Endothelial cell of umbilical vein (primary cell): ENCODE measurements at regions not wholly inside any gene's neighbourhood (a gene's known extent, or its start where the extent isn't known, plus 50 kb on each side); places are given as distances from the start of the nearest gene placed in this dataset.

Experiments used
- BruUV-seq: library from RNA; stranded (reverse); fragments of 400-500 nt; replicated peaks from 2 replicates; lab custom pipeline; 2021; lab: Mats Ljungman, UMichigan
- CTCF ChIA-PET: fragments of 300-600, 350-600 bp; sonication (Branson Sonifier 250); formaldehyde crosslinking; loops from one replicate; lab custom pipeline; 2021; ENCODE audit warnings: antibody characterized with exemption, inconsistent platforms; lab: Charles Lee
- POLR2A ChIA-PET: fragments of 300-600, 350-600 bp; sonication (Branson Sonifier 250); formaldehyde crosslinking; loops from one replicate; lab custom pipeline; 2021; ENCODE audit warnings: antibody characterized with exemption, inconsistent platforms; lab: Charles Lee
- DNase-seq: peaks from one replicate; pipeline ENCODE4 v3.0.0-alpha.2; 2011; ENCODE audit warnings: low read depth, low spot score
- FAIRE-seq: peaks from 2 replicates; lab custom pipeline; 2011; peaks lifted over from hg19 to GRCh38; lab: Jason Lieb, UNC
- H2AFZ ChIP-seq: 2 replicates; pipeline ENCODE4 v1.6.0; 2012; ENCODE audit warnings: low read depth, low read length, control low read depth, inconsistent platforms
- H3K27ac ChIP-seq: 2 replicates; pipeline ENCODE4 v1.5.1; 2011; ENCODE audit warnings: low read depth, mild to moderate bottlenecking, control low read depth, low read length, moderate library complexity; ENCODE audit not compliant: insufficient read depth
- H3K27me3 ChIP-seq, 2 experiments: 2 replicates each; pipeline versions ENCODE4 v1.6.0 to v1.6.1; 2011; ENCODE audit warnings: low read length in 2 of 2, mixed read lengths in 1 of 2; ENCODE audit not compliant: control insufficient read depth in 2 of 2, insufficient read depth in 2 of 2
- H3K36me3 ChIP-seq, 2 experiments: 2 replicates in 1 of 2; 3 replicates in 1 of 2; pipeline ENCODE4 v1.5.1; 2011; ENCODE audit warnings: low read length in 2 of 2, mild to moderate bottlenecking in 1 of 2, moderate library complexity in 1 of 2; ENCODE audit not compliant: control insufficient read depth in 2 of 2, insufficient read depth in 2 of 2; ENCODE audit errors: extremely low read depth in 1 of 2
- H3K4me1 ChIP-seq: 3 replicates; pipeline ENCODE4 v1.5.1; 2011; ENCODE audit warnings: mild to moderate bottlenecking, low read length; ENCODE audit not compliant: control insufficient read depth, insufficient read depth; ENCODE audit errors: extremely low read depth
- H3K4me2 ChIP-seq: 2 replicates; pipeline ENCODE4 v1.6.1; 2011; ENCODE audit warnings: low read length, control low read depth, mixed read lengths; ENCODE audit not compliant: insufficient read depth
- H3K4me3 ChIP-seq, 3 experiments: fragments of 200-600 bp in 1 of 3; sonication (generic), shearing (Covaris generic) in 1 of 3; replicated peaks in 1 of 3; 2 replicates each; pipeline ENCODE4 v1.5.1; 2011 to 2016; ENCODE audit warnings: control low read depth in 3 of 3, low read length in 3 of 3, mild to moderate bottlenecking in 2 of 3, inconsistent platforms in 1 of 3, low read depth in 1 of 3, moderate library complexity in 1 of 3; ENCODE audit not compliant: insufficient read depth in 1 of 3
- H3K79me2 ChIP-seq: 2 replicates; pipeline ENCODE4 v1.6.0; 2012; ENCODE audit warnings: low read length, inconsistent platforms; ENCODE audit not compliant: control insufficient read depth, insufficient read depth
- H3K9ac ChIP-seq: replicated peaks from 2 replicates; pipeline ENCODE3; 2011; ENCODE audit warnings: low read length, control low read depth; ENCODE audit not compliant: insufficient read depth; ENCODE audit errors: extremely low read depth
- H3K9me1 ChIP-seq: replicated peaks from 3 replicates; pipeline ENCODE4 v1.6.0; 2011; ENCODE audit warnings: mild to moderate bottlenecking, low read length; ENCODE audit not compliant: control insufficient read depth, insufficient read depth; ENCODE audit errors: extremely low read depth
- H3K9me3 ChIP-seq: replicated peaks from 2 replicates; pipeline ENCODE4 v1.5.1; 2012; ENCODE audit warnings: low read length, inconsistent platforms; ENCODE audit not compliant: control insufficient read depth, insufficient read depth
- H4K20me1 ChIP-seq: replicated peaks from 2 replicates; pipeline ENCODE3; 2011; ENCODE audit warnings: mild to moderate bottlenecking, low read length; ENCODE audit not compliant: control insufficient read depth, insufficient read depth; ENCODE audit errors: extremely low read depth
- CTCF ChIP-seq, 2 donors: IDR thresholded peaks; 1 replicate in 1 of 2; 2 replicates in 1 of 2; pipeline ENCODE4 v1.5.1; 2011; ENCODE audit warnings: low read length in 2 of 2, mild to moderate bottlenecking in 2 of 2, moderate library complexity in 2 of 2, control low read depth in 1 of 2, inconsistent platforms in 1 of 2, low read depth in 1 of 2; ENCODE audit not compliant: insufficient read depth in 1 of 2; ENCODE audit errors: extremely low read depth in 1 of 2
- EZH2 ChIP-seq: IDR thresholded peaks from 2 replicates; pipeline ENCODE4 v1.6.1; 2012; ENCODE audit warnings: borderline replicate concordance, low read depth, mild to moderate bottlenecking, moderate library complexity, low read length, inconsistent platforms; ENCODE audit not compliant: severe bottlenecking
- FOS ChIP-seq: IDR thresholded peaks from 2 replicates; pipeline ENCODE4 v1.6.1; 2011; ENCODE audit warnings: mild to moderate bottlenecking, low read length, moderate library complexity, borderline replicate concordance; ENCODE audit not compliant: insufficient read depth
- GATA2 ChIP-seq: IDR thresholded peaks from 2 replicates; pipeline ENCODE4 v1.7.0; 2011; ENCODE audit warnings: low read depth, mild to moderate bottlenecking, moderate library complexity, mixed read lengths, low read length; ENCODE audit not compliant: insufficient read length, insufficient read depth
- JUN ChIP-seq: IDR thresholded peaks from 2 replicates; pipeline ENCODE4 v1.6.1; 2011; ENCODE audit warnings: borderline replicate concordance, low read depth; ENCODE audit not compliant: insufficient read length, insufficient read depth
- MAX ChIP-seq: IDR thresholded peaks from 2 replicates; pipeline ENCODE4 v1.6.1; 2011; ENCODE audit not compliant: insufficient read depth, insufficient read length
- MYC ChIP-seq: IDR thresholded peaks from one replicate; pipeline ENCODE4 v1.6.1; 2011; ENCODE audit warnings: mild to moderate bottlenecking, low read depth, low read length
- POLR2A ChIP-seq: IDR thresholded peaks from 2 replicates; pipeline ENCODE4 v1.6.1; 2012; ENCODE audit warnings: low read depth, mild to moderate bottlenecking, control low read depth, low read length
- POLR2AphosphoS5 ChIP-seq: IDR thresholded peaks from 2 replicates; pipeline ENCODE4 v1.6.1; 2012; ENCODE audit warnings: low read depth, mild to moderate bottlenecking, control low read depth, low read length, moderate library complexity; ENCODE audit not compliant: insufficient read depth
- dilution Hi-C: fragments of 300-500 bp; cut with MboI; formaldehyde crosslinking; loops from one replicate; pipeline ENCODE4 v1.15.0; 2019; ENCODE audit warnings: low sequenced_read_pairs; ENCODE audit not compliant: extremely low pct_ligation_motif_present
- intact Hi-C: fragments of 100-400 bp; cut with micrococcal nuclease; formaldehyde crosslinking; loops from one replicate; pipeline ENCODE4 v1.10.0; 2022

GRCh38 chr1:24255226-24255625, 63.9 kb upstream of the GRHL3 start:
- no peaks in the 10 kb centered on the region for H3K4me1 ChIP-seq
- intact Hi-C loops = no loop called here
- dilution Hi-C loops = no loop called here

More at GRCh38 chr1:24255226-24255625, 63.9 kb upstream of the GRHL3 start:
- POLR2A ChIA-PET = no interaction called here
- Histone ChIP-seq H3K9ac (no peak overlapping the region), H3K9me3 (no peaks in the 10 kb centered on the region), H2AFZ (no peak overlapping the region), H3K4me2 (no peak overlapping the region), H3K27ac (no peak overlapping the region), H3K4me3 (no peak overlapping the region), H4K20me1 (no peaks in the 10 kb centered on the region), H3K27me3 (peaks cover 3 to 5% of the 10 kb centered on the region in 2 experiments), H3K36me3 (no peaks in the 10 kb centered on the region), H3K9me1 (no peaks in the 10 kb centered on the region), H3K79me2 (no peaks in the 10 kb centered on the region)
- BruUV-seq = no TSS peak
- DNase-seq (no peak), FAIRE-seq (no peak)
- TF ChIP-seq MAX (no peak), FOS (no peak), GATA2 (no peak), EZH2 (no peak), CTCF (IDR thresholded peaks at IDR 0.05; ENCODE audit: extremely low read depth in 1 of 2, insufficient read depth in 1 of 2, low read depth in 1 of 2, low read length in 2 of 2) (no peak), MYC (no peak), JUN (no peak), POLR2A (no peak), POLR2AphosphoS5 (no peak)
- CTCF ChIA-PET = interaction anchor here (0.9 to 1.0 kb wide), 2 partner anchors 8 to 51 kb away, joined by 3 read pairs; no protein-coding TSS in a partner anchor
